ENCODE measurements at regions not wholly inside any gene's neighbourhood (a gene's known extent, or its start where the extent isn't known, plus 50 kb on each side); places are given as distances from the start of the nearest gene placed in this dataset.

DNA sequence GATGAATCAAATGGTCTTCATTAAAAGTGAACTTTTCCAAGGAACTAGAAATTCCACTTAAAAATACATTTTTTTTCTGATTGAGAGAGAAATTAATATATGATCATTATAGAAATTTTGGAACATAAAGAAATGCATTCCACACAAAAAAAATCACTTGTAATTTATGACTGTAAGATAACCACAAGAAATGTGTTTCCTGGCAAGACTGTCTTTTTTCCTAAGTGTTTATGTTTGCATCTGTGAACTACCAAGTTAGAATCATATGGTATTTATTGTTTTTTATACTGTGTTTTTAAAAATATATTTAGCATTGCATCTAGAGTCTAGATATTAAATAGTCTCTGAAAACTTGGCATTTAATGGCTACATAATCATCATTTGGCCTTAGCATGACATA, 726.8 kb downstream of the BCL11B start:
- TF ChIP-seq, protein P1, sequence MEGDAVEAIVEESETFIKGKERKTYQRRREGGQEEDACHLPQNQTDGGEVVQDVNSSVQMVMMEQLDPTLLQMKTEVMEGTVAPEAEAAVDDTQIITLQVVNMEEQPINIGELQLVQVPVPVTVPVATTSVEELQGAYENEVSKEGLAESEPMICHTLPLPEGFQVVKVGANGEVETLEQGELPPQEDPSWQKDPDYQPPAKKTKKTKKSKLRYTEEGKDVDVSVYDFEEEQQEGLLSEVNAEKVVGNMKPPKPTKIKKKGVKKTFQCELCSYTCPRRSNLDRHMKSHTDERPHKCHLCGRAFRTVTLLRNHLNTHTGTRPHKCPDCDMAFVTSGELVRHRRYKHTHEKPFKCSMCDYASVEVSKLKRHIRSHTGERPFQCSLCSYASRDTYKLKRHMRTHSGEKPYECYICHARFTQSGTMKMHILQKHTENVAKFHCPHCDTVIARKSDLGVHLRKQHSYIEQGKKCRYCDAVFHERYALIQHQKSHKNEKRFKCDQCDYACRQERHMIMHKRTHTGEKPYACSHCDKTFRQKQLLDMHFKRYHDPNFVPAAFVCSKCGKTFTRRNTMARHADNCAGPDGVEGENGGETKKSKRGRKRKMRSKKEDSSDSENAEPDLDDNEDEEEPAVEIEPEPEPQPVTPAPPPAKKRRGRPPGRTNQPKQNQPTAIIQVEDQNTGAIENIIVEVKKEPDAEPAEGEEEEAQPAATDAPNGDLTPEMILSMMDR (IDR thresholded peaks at IDR 0.05), result no peak
- no peak for TF ChIP-seq POLR2A (IDR thresholded peaks at IDR 0.05)
